CD8-positive, alpha-beta memory T cell (primary cell): ENCODE measurements at regions not wholly inside any gene's neighbourhood (a gene's known extent, or its start where the extent isn't known, plus 50 kb on each side); places are given as distances from the start of the nearest gene placed in this dataset.
A peak's percentile ranks its signal among the peaks of the same experiment; 100 is the strongest.
"Not testable (repeated sequence)": the region's sequence is repeated elsewhere in the genome, so short reads cannot be mapped to it uniquely, and the experiment has no call there.

ENCODE experiments used
- CTCF ChIA-PET: fragments of 350-600 bp; sonication (Branson Sonifier 250); formaldehyde crosslinking; loops from one replicate; lab custom pipeline; 2021; ENCODE audit warnings: antibody characterized with exemption; lab: Charles Lee
- POLR2A ChIA-PET: fragments of 350-600 bp; sonication (Branson Sonifier 250); formaldehyde crosslinking; loops from one replicate; lab custom pipeline; 2021; ENCODE audit warnings: antibody characterized with exemption; lab: Charles Lee
- DNase-seq, 5 donors: peaks; one replicate each; pipeline versions ENCODE4 v3.0.0 to v3.0.0-alpha.2; 2020 to 2022; ENCODE audit warnings: mixed read lengths in 1 of 5
- H3K27ac ChIP-seq: one replicate; pipeline ENCODE4 v1.7.0; 2013; ENCODE audit warnings: low read depth, mild to moderate bottlenecking, low read length, moderate library complexity
- H3K27me3 ChIP-seq: 2 replicates; pipeline ENCODE4 v1.7.0; 2013; ENCODE audit warnings: low read length, mild to moderate bottlenecking; ENCODE audit not compliant: insufficient read depth, poor library complexity, severe bottlenecking
- H3K36me3 ChIP-seq: 2 replicates; pipeline ENCODE4 v1.7.0; 2013; ENCODE audit warnings: mild to moderate bottlenecking, low read length, moderate library complexity; ENCODE audit not compliant: insufficient read depth
- H3K4me1 ChIP-seq: 2 replicates; pipeline ENCODE4 v1.7.0; 2013; ENCODE audit warnings: mild to moderate bottlenecking, low read length, moderate library complexity; ENCODE audit not compliant: insufficient read depth
- H3K4me3 ChIP-seq: 2 replicates; pipeline ENCODE4 v1.7.0; 2013; ENCODE audit warnings: mild to moderate bottlenecking, low read length
- H3K9me3 ChIP-seq: 2 replicates; pipeline ENCODE4 v1.7.0; 2013; ENCODE audit warnings: mild to moderate bottlenecking, low read length
- H3K27ac Mint-ChIP-seq, 8 donors: one replicate each; pipeline ENCODE4 v1.8.0; 2020 to 2021; ENCODE audit warnings: mixed read lengths in 8 of 8, mild to moderate bottlenecking in 6 of 8, inconsistent platforms in 3 of 8, moderate library complexity in 3 of 8
- H3K27me3 Mint-ChIP-seq, 2 donors: one replicate each; pipeline ENCODE4 v1.8.0; 2020 to 2021; ENCODE audit warnings: mixed read lengths in 2 of 2, mild to moderate bottlenecking in 1 of 2, moderate library complexity in 1 of 2
- H3K36me3 Mint-ChIP-seq, 3 donors: one replicate each; pipeline ENCODE4 v1.8.0; 2020 to 2021; ENCODE audit warnings: mixed read lengths in 3 of 3, inconsistent platforms in 1 of 3, mild to moderate bottlenecking in 1 of 3
- H3K4me1 Mint-ChIP-seq, 3 donors: one replicate each; pipeline ENCODE4 v1.8.0; 2020 to 2021; ENCODE audit warnings: mixed read lengths in 3 of 3, inconsistent platforms in 1 of 3, mild to moderate bottlenecking in 1 of 3
- H3K4me3 Mint-ChIP-seq, 7 donors: one replicate each; pipeline ENCODE4 v1.8.0; 2020 to 2021; ENCODE audit warnings: mixed read lengths in 7 of 7, mild to moderate bottlenecking in 6 of 7, moderate library complexity in 4 of 7, inconsistent platforms in 2 of 7
- H3K9me3 Mint-ChIP-seq, 5 donors: one replicate each; pipeline ENCODE4 v1.8.0; 2020 to 2022; ENCODE audit warnings: mixed read lengths in 5 of 5, mild to moderate bottlenecking in 3 of 5, moderate library complexity in 2 of 5, inconsistent platforms in 1 of 5

GRCh38 chr12:71385155-71385554 is 54.4 kb upstream of the LGR5 start:
- Histone ChIP-seq H3K4me3 (no peak overlapping the region), H3K9me3 (no peaks in the 10 kb centered on the region), H3K4me1 (no peaks in the 10 kb centered on the region), H3K36me3 (no peaks in the 10 kb centered on the region), H3K27me3 (no peaks in the 10 kb centered on the region), H3K27ac (no peak overlapping the region)
- Mint-ChIP-seq H3K27ac (no peak overlapping the region), H3K4me3 (no peak overlapping the region), H3K36me3 (no peaks in the 10 kb centered on the region), H3K4me1 (no peaks in the 10 kb centered on the region), H3K9me3 (peaks cover 0 to 3% (median 0%) of the 10 kb centered on the region in 5 donors), H3K27me3 (peaks cover 3 to 20% of the 10 kb centered on the region in 2 donors)
- DNase-seq, result no peak
- ChIA-PET POLR2A (no interaction called here), CTCF (no interaction called here)

GRCh38 chr12:71376711-71377355 is 62.8 kb upstream of the LGR5 start:
- H3K9me3 Mint-ChIP-seq, H3K27ac ChIP-seq, POLR2A ChIA-PET, H3K36me3 Mint-ChIP-seq, H3K9me3 ChIP-seq, CTCF ChIA-PET, H3K27me3 ChIP-seq, H3K27ac Mint-ChIP-seq, H3K4me1 ChIP-seq, H3K27me3 Mint-ChIP-seq, H3K4me3 ChIP-seq, H3K4me1 Mint-ChIP-seq, DNase-seq, H3K36me3 ChIP-seq: not testable (repeated sequence)
- peak overlapping the region in 1 of 7 donors; percentile 10 for H3K4me3 Mint-ChIP-seq

- no peaks in the 10 kb centered on the region for H3K27me3 ChIP-seq
- POLR2A ChIA-PET, result no interaction called here
- DNase-seq, result no peak
- no peaks in the 10 kb centered on the region for H3K4me1 ChIP-seq
- H3K4me3 Mint-ChIP-seq, result no peak overlapping the region
- H3K36me3 ChIP-seq, result no peaks in the 10 kb centered on the region
- CTCF ChIA-PET, result no interaction called here
- no peaks in the 10 kb centered on the region for H3K4me1 Mint-ChIP-seq
- no peaks in the 10 kb centered on the region for H3K36me3 Mint-ChIP-seq
- H3K4me3 ChIP-seq, result no peak overlapping the region
- H3K9me3 ChIP-seq, result no peaks in the 10 kb centered on the region
- no peak overlapping the region for H3K27ac Mint-ChIP-seq
- no peaks in the 10 kb centered on the region for H3K9me3 Mint-ChIP-seq
- no peak overlapping the region for H3K27ac ChIP-seq
- no peaks in the 10 kb centered on the region for H3K27me3 Mint-ChIP-seq
Measured at GRCh38 chr12:71371122-71371521, 68.5 kb upstream of the LGR5 start.

GRCh38 chr12:71360013-71360412 is 79.6 kb upstream of the LGR5 start:
- Histone ChIP-seq H3K27ac (no peak overlapping the region), H3K4me3 (no peak overlapping the region), H3K27me3 (no peaks in the 10 kb centered on the region), H3K36me3 (no peaks in the 10 kb centered on the region), H3K9me3 (no peaks in the 10 kb centered on the region), H3K4me1 (no peaks in the 10 kb centered on the region)
- peaks cover 8 to 38% (median 11%) of the 10 kb centered on the region in 5 donors for H3K9me3 Mint-ChIP-seq
- H3K36me3 Mint-ChIP-seq, result no peaks in the 10 kb centered on the region
- DNase-seq, result no peak
- no peaks in the 10 kb centered on the region for H3K27me3 Mint-ChIP-seq
- CTCF ChIA-PET, result no interaction called here
- POLR2A ChIA-PET, result no interaction called here
- H3K4me1 Mint-ChIP-seq, result no peaks in the 10 kb centered on the region
- no peak overlapping the region for H3K27ac Mint-ChIP-seq
- H3K4me3 Mint-ChIP-seq, result no peak overlapping the region

- no peaks in the 10 kb centered on the region for H3K27me3 Mint-ChIP-seq
- H3K27me3 ChIP-seq, result no peaks in the 10 kb centered on the region
- H3K4me3 Mint-ChIP-seq, result no peak overlapping the region
- no peak overlapping the region for H3K27ac ChIP-seq
- H3K36me3 ChIP-seq, result no peaks in the 10 kb centered on the region
- H3K4me1 Mint-ChIP-seq, result no peaks in the 10 kb centered on the region
- H3K9me3 Mint-ChIP-seq, result peaks cover 4 to 27% (median 9%) of the 10 kb centered on the region in 5 donors
- no peak overlapping the region for H3K27ac Mint-ChIP-seq
- ChIA-PET CTCF (no interaction called here), POLR2A (no interaction called here)
- no peaks in the 10 kb centered on the region for H3K4me1 ChIP-seq
- no peaks in the 10 kb centered on the region for H3K36me3 Mint-ChIP-seq
- no peak overlapping the region for H3K4me3 ChIP-seq
- no peaks in the 10 kb centered on the region for H3K9me3 ChIP-seq
- no peak for DNase-seq
Measured at GRCh38 chr12:71356569-71356968, 83.0 kb upstream of the LGR5 start.

- H3K36me3 Mint-ChIP-seq, result no peaks in the 10 kb centered on the region
- no peaks in the 10 kb centered on the region for H3K9me3 ChIP-seq
- H3K27ac Mint-ChIP-seq, result no peak overlapping the region
- H3K4me3 Mint-ChIP-seq, result no peak overlapping the region
- ChIA-PET CTCF (no interaction called here), POLR2A (no interaction called here)
- DNase-seq, result no peak
- no peak overlapping the region for H3K27ac ChIP-seq
- peaks cover 2 to 15% (median 6%) of the 10 kb centered on the region in 5 donors for H3K9me3 Mint-ChIP-seq
- H3K27me3 ChIP-seq, result no peaks in the 10 kb centered on the region
- H3K36me3 ChIP-seq, result no peaks in the 10 kb centered on the region
- no peaks in the 10 kb centered on the region for H3K27me3 Mint-ChIP-seq
- H3K4me1 ChIP-seq, result no peaks in the 10 kb centered on the region
- H3K4me1 Mint-ChIP-seq, result no peaks in the 10 kb centered on the region
- H3K4me3 ChIP-seq, result no peak overlapping the region
Measured at GRCh38 chr12:71354871-71355270, 84.7 kb upstream of the LGR5 start.

- H3K27me3 Mint-ChIP-seq, result no peaks in the 10 kb centered on the region
- H3K36me3 Mint-ChIP-seq, result no peaks in the 10 kb centered on the region
- no peak overlapping the region for H3K27ac Mint-ChIP-seq
- Histone ChIP-seq H3K27ac (no peak overlapping the region), H3K36me3 (no peaks in the 10 kb centered on the region), H3K4me3 (no peak overlapping the region), H3K4me1 (no peaks in the 10 kb centered on the region), H3K9me3 (no peaks in the 10 kb centered on the region), H3K27me3 (no peaks in the 10 kb centered on the region)
- no peak overlapping the region for H3K4me3 Mint-ChIP-seq
- POLR2A ChIA-PET, result no interaction called here
- CTCF ChIA-PET, result no interaction called here
- H3K4me1 Mint-ChIP-seq, result no peaks in the 10 kb centered on the region
- no peak for DNase-seq
- peaks cover 0 to 6% (median 2%) of the 10 kb centered on the region in 5 donors for H3K9me3 Mint-ChIP-seq
Measured at GRCh38 chr12:71353607-71354006, 86.0 kb upstream of the LGR5 start.

- H3K27me3 Mint-ChIP-seq, result no peaks in the 10 kb centered on the region
- H3K4me3 Mint-ChIP-seq, result no peak overlapping the region
- Histone ChIP-seq H3K27ac (no peak overlapping the region), H3K4me3 (no peak overlapping the region), H3K4me1 (no peaks in the 10 kb centered on the region), H3K27me3 (no peaks in the 10 kb centered on the region), H3K36me3 (no peaks in the 10 kb centered on the region), H3K9me3 (no peaks in the 10 kb centered on the region)
- POLR2A ChIA-PET, result no interaction called here
- CTCF ChIA-PET, result no interaction called here
- DNase-seq, result no peak
- H3K9me3 Mint-ChIP-seq, result peaks cover 0 to 6% (median 2%) of the 10 kb centered on the region in 5 donors
- no peak overlapping the region for H3K27ac Mint-ChIP-seq
- no peaks in the 10 kb centered on the region for H3K36me3 Mint-ChIP-seq
- H3K4me1 Mint-ChIP-seq, result no peaks in the 10 kb centered on the region
Measured at GRCh38 chr12:71349950-71350349, 89.6 kb upstream of the LGR5 start.
